Stimulated activated CD4-positive, alpha-beta T cell treated with anti-CD3 and anti-CD28 coated beads, Interleukin-2, amount 100 ng/mL, for 24 hours (primary cell): ENCODE measurements at regions not wholly inside any gene's neighbourhood (a gene's known extent, or its start where the extent isn't known, plus 50 kb on each side); places are given as distances from the start of the nearest gene placed in this dataset.
"Not testable (repeated sequence)": the region's sequence is repeated elsewhere in the genome, so short reads cannot be mapped to it uniquely, and the experiment has no call there.

Experiments used
- DNase-seq, 2 donors: peaks; one replicate each; pipeline ENCODE4 v3.0.0-alpha.2; 2020

DNA sequence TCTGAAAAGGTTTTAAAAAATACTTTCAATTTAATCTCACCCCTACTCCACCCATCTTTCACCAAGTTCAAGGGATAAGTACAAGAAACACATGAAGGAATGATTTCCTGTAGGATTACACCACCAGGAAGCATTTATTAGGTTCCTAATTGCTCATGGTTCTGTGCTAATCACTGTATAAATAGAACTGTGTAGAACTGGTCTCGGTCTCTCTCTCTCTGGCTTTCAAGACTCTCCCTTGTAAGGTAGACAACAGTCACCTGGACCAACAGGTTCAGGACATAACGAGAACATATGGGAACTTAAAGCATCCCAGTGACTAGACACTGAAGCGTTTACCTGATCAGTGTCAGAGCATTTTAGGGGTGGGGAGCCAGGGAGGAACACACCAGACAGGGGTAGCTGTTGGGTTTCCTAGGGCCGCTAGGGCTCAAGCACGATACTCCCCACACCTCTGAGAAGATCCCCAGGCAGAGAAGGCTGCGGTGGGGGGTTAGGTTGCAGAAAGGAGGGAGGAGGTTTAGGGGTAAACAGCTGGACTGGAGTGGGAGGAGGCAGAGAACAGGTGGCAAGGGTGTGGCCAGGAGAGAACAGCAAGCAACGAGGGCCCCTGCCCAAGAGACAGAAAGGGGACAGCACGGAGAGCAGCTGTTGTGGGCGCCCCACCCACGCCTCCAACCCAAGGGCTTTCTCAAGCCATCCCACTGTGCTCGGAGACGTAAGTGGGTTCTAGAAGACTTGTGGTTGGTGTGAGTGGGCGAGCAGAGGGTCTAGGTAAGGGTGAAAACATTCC lies 52.5 kb upstream of the USP6NL start:
- DNase-seq: no peak

GRCh38 chr10:11663126-11663515 lies 51.7 kb upstream of the USP6NL start:
- not testable (repeated sequence) for DNase-seq

DNA sequence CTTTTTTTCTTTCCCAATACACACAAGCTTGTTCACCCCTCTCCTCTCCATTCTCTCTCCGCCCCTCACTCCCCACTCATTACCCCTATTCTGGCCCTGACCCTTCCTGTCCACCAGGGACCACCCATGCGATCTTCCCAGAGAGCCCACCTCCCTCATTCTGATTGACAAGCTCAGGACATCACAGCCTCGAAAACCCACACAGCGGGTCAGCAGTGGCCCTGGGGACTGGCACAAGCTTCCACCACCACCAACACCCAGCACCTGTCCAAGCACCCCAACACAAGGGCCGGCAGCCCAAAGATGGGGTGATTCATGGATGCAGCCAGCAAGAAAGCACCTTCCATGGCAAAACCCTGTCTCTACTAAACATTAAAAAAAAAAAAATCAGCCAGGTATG lies 50.0 kb upstream of the USP6NL start:
- DNase-seq: no peak
